ENCODE measurements at regions not wholly inside any gene's neighbourhood (a gene's known extent, or its start where the extent isn't known, plus 50 kb on each side); places are given as distances from the start of the nearest gene placed in this dataset.

DNA sequence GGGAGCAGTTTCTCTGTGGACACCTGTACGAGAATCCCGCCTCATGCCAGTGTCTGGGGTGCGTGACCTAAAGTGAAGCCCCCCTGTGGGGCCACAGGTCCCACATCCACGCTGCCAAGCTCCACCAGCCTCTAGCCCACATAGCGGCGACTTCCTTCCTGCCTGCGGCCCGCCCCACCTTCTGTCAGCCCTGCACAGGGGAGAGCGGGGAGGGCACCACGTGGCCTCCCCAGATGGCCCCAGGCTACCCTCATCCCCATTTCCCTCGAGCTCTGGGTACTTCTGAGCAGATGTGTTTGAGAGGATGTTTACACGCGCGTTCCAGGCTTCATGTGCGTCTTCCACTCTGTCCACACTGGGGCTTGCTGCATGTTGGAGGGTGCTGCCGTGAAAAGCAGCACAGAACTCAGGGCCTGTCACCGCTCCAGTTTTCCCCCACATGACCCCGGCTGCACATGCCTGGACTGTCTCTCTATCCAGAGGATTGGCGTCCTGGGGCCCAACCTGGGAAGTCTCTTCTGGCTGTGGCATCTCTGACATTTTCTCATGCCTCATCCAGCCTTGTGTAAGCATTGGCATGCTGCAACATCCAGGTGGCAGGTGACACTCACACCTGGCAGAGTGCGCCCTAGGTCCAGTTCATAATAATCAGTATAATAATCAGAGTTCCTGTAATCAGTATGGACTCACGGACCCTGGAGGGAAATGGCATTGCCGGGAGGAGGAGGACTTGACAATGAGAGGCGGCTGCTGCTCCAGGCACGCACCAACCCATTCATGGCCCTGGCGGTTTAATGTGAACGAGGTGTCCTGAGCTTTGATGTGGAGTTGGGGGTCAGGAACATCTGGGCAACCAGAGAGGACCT, 146.3 kb upstream of the TWIST2 start:
- no peak for DNase-seq (ENCODE audit: low spot score)

GRCh38 chr2:238702276-238703052, 145.4 kb upstream of the TWIST2 start:
- DNase-seq (ENCODE audit: low spot score), result no peak

- DNase-seq (ENCODE audit: low spot score), result no peak
These were observed 144.9 kb upstream of the TWIST2 start for GRCh38 chr2:238703053-238703415.

- DNase-seq (ENCODE audit: low spot score), result no peak
These were observed 144.4 kb upstream of the TWIST2 start for GRCh38 chr2:238703436-238703835.

- DNase-seq (ENCODE audit: low spot score), result no peak
These were observed 143.2 kb upstream of the TWIST2 start for GRCh38 chr2:238704471-238705225.

DNA sequence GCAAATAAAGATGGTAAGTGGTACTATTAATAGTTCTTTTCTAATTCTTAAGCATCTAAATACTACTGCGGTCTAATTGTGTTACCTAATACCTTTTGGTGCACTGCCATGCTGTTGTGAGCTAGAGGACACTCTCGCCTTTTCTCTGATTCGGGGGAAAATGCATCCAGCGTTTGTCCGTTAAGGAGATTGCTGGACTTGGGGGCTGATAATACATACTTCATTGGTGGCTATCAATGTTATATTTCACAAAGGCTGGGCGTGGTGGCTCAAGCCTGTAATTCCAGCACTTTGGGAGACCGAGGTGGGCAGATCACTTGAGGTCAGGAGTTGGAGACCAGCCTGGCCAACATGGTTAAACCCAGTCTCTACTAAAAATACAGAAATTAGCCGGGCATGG, 141.7 kb upstream of the TWIST2 start:
- no peak for DNase-seq (ENCODE audit: low spot score)

GRCh38 chr2:238706673-238707072, 141.2 kb upstream of the TWIST2 start:
- no peak for DNase-seq (ENCODE audit: low spot score)

- DNase-seq (ENCODE audit: low spot score), result no peak
These were observed 138.4 kb upstream of the TWIST2 start for GRCh38 chr2:238709325-238710025.

- DNase-seq (ENCODE audit: low spot score), result no peak
These were observed 137.7 kb upstream of the TWIST2 start for GRCh38 chr2:238710032-238710735.

- no peak for DNase-seq (ENCODE audit: low spot score)
These were observed 137.1 kb upstream of the TWIST2 start for GRCh38 chr2:238710787-238711186.

DNA sequence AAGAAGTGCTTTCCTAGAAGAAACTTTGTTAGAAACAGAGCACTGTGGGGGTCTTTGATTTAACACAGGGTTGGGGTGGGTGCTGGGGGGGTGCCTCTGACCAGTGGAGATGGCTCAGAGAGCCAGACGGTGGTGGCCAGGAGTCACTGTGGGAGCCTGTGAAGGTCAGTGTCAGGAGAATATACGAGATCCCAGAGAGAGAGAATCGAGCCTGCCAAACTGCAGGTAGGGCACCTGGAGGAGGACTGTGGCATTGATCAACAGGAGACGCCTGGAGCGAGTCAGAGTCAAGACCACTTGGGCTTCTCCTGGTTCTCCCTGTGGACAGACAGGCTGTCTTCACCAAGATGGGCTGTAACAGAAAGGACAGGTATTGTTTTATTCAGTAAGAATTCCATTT, 136.5 kb upstream of the TWIST2 start:
- no peak for DNase-seq (ENCODE audit: low spot score)

- DNase-seq (ENCODE audit: low spot score), result no peak
These were observed 135.9 kb upstream of the TWIST2 start for GRCh38 chr2:238712011-238712410.

DNA sequence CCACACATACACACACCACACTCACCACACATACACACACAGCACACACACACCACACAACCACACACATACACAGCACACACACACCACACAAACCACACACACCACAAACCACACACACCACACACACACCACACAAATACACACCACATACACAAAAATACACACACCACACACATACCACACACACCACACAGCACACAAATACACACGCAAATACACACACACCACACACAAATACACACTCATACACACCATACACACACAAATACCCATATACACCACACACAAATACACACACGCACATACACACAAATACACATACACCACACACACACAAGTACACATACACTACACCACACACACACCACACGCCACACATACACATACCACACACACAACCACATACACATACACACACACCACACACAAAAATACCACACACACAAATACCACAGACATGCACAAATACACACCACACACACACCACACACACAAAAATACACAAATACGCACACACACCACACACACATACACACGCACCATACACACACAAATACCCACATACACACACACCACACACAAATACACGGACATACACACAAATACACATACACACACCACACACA, 134.6 kb upstream of the TWIST2 start:
- no peak for DNase-seq (ENCODE audit: low spot score)

DNA sequence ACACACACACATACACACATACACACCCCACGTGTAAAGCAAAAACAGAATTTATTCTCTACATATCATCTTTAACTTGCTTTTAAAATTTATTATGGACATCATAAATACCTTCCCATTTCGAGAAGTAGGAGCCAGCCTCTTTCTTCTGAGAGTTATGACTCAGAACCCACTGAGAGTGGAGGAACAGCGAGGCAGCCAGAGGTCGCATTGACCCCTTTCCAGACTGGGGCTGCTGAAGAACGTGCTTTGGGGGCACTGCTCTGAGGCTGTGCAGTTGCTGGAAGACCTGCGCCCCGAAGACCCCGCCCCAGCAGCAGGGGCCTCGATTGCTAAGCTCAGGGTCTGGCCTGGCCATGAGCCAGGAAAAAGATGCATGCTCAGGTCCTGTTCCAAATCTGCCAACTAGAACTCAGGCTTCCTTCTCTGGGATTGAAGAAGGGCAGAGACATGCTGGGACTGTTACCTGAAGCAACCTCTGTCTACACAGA, 133.8 kb upstream of the TWIST2 start:
- no peak for DNase-seq (ENCODE audit: low spot score)

GRCh38 chr2:238716171-238716570, 131.7 kb upstream of the TWIST2 start:
- DNase-seq (ENCODE audit: low spot score), result no peak

GRCh38 chr2:238716585-238716984, 131.3 kb upstream of the TWIST2 start:
- no peak for DNase-seq (ENCODE audit: low spot score)

- no peak for DNase-seq (ENCODE audit: low spot score)
These were observed 130.8 kb upstream of the TWIST2 start for GRCh38 chr2:238717084-238717483.

- no peak for DNase-seq (ENCODE audit: low spot score)
These were observed 128.2 kb upstream of the TWIST2 start for GRCh38 chr2:238719641-238720040.

DNA sequence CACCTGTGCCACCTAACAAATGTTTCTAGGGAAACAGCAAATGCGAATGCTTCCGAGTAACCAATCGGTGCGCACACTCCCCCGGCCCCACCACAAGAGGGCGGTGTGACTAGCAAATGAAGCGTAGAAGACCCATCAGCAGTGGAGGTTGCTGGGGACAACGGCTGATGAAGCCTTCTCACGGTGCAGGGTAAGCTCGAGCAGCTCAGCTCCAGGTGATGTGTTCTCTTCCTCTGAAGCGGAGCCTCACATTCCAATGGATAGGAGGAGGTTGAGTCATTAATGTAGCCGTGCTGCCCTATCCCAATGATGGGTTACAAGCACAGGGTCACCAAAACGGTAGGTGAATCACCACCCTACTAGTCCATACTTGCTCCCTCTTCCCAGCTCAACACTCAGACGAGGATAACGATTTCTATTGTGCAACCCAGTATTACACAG, 127.6 kb upstream of the TWIST2 start:
- peak; percentile 17 for DNase-seq (ENCODE audit: low spot score)

- DNase-seq (ENCODE audit: low spot score), result no peak
These were observed 125.7 kb upstream of the TWIST2 start for GRCh38 chr2:238722181-238722580.

GRCh38 chr2:238722883-238723282, 125.0 kb upstream of the TWIST2 start:
- no peak for DNase-seq (ENCODE audit: low spot score)
